PC-9 (cell line): ENCODE measurements at regions not wholly inside any gene's neighbourhood (a gene's known extent, or its start where the extent isn't known, plus 50 kb on each side); places are given as distances from the start of the nearest gene placed in this dataset.

Experiments used
- BruUV-seq: library from RNA; stranded (reverse); fragments of 400-500 nt; replicated peaks from 2 replicates; lab custom pipeline; 2021; lab: Mats Ljungman, UMichigan
- CTCF ChIA-PET: fragments of 300-600 bp; sonication (Branson Sonifier 250); formaldehyde crosslinking; loops from one replicate; lab custom pipeline; 2022; ENCODE audit warnings: antibody characterized with exemption; lab: Charles Lee
- POLR2A ChIA-PET: fragments of 300-600 bp; sonication (Branson Sonifier 250); formaldehyde crosslinking; loops from one replicate; lab custom pipeline; 2022; ENCODE audit warnings: antibody characterized with exemption; ENCODE audit not compliant: unreplicated experiment; lab: Charles Lee
- DNase-seq, 2 experiments: peaks; one replicate each; pipeline versions ENCODE4 v3.0.0 to v3.0.0-alpha.2; 2015 to 2022; ENCODE audit warnings: mixed read lengths in 1 of 2
- H2AFZ ChIP-seq: fragments of 200-600 bp; sonication (generic); 2 replicates; pipeline ENCODE4 v1.8.1; 2017; ENCODE audit warnings: antibody characterized with exemption
- H3F3A ChIP-seq: fragments of 200-600 bp; sonication (generic); 2 replicates; pipeline ENCODE4 v1.8.1; 2017; ENCODE audit warnings: antibody characterized with exemption, mild to moderate bottlenecking, low read depth; ENCODE audit not compliant: insufficient read depth
- H3K27ac ChIP-seq: fragments of 200-600 bp; sonication (generic); 2 replicates; pipeline ENCODE4 v1.6.1; 2016; ENCODE audit warnings: mixed run types
- H3K27me3 ChIP-seq: fragments of 200-600 bp; sonication (generic); 2 replicates; pipeline ENCODE4 v1.6.1; 2016; ENCODE audit warnings: low read depth, mixed run types; ENCODE audit not compliant: insufficient read depth
- H3K36me3 ChIP-seq: fragments of 200-600 bp; sonication (generic); 2 replicates; pipeline ENCODE4 v1.6.1; 2016; ENCODE audit warnings: low read depth, mixed run types
- H3K4me1 ChIP-seq: fragments of 200-600 bp; sonication (generic); replicated peaks from 2 replicates; pipeline ENCODE4 v1.6.1; 2016; ENCODE audit warnings: mixed run types; ENCODE audit not compliant: insufficient read depth
- H3K4me2 ChIP-seq: fragments of 200-600 bp; sonication (generic); 2 replicates; pipeline ENCODE4 v1.6.1; 2017; ENCODE audit warnings: mixed run types
- H3K4me3 ChIP-seq: fragments of 200-600 bp; sonication (generic); 2 replicates; pipeline ENCODE4 v1.6.1; 2016; ENCODE audit warnings: mixed run types
- H3K79me2 ChIP-seq: fragments of 200-600 bp; sonication (generic); 2 replicates; pipeline ENCODE4 v1.6.1; 2017; ENCODE audit warnings: low read depth, mixed run types
- H3K9me2 ChIP-seq: fragments of 200-600 bp; sonication (generic); 2 replicates; pipeline ENCODE4 v1.8.1; 2017; ENCODE audit warnings: mild to moderate bottlenecking; ENCODE audit not compliant: insufficient read depth
- H3K9me3 ChIP-seq: fragments of 200-600 bp; sonication (generic); 2 replicates; pipeline ENCODE4 v1.8.1; 2016; ENCODE audit warnings: low read depth; ENCODE audit not compliant: insufficient read depth
- H4K20me1 ChIP-seq: fragments of 200-600 bp; sonication (generic); 2 replicates; pipeline ENCODE4 v1.8.1; 2017; ENCODE audit not compliant: insufficient read depth
- EZH2 ChIP-seq: fragments of 200-600 bp; sonication (generic); IDR thresholded peaks from 2 replicates; pipeline ENCODE4 v1.8.0; 2017; ENCODE audit warnings: antibody characterized with exemption, low read depth
- intact Hi-C: fragments of 100-400 bp; cut with micrococcal nuclease; formaldehyde crosslinking; loops from one replicate; pipeline ENCODE4 v1.10.0; 2022; ENCODE audit not compliant: unreplicated experiment
- TF ChIP-seq, protein P1 (sequence below): fragments of 200-600 bp; sonication (generic); conservative IDR thresholded peaks from 2 replicates; pipeline ENCODE4 v1.6.1; 2017; ENCODE audit warnings: mixed run types, antibody characterized with exemption, mild to moderate bottlenecking, moderate library complexity

DNA sequence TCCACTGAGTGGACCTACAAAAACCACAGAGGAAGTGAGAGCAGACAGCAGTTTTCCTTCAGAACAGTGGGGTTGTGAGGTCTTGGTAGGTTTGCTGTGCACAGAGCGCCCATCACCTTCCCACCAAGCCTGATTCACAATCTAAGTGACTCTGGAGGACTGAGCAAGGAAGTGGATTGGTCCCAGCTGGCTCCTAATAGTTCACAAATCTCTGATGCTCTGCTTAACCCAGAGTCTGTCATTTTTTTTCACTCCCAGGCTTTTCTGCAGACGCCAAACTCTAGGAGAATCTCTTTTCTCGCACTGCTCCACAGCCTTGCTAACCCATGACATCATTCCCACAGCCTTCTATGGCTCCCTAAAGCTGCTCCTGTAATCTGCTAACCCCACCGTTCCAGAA is 280.4 kb downstream of the C1D start:
- Histone ChIP-seq H3K4me3 (no peak overlapping the region), H3K79me2 (no peaks in the 10 kb centered on the region), H3K36me3 (no peaks in the 10 kb centered on the region), H3K9me2 (no peaks in the 10 kb centered on the region), H2AFZ (no peak overlapping the region), H3F3A (no peaks in the 10 kb centered on the region), H4K20me1 (no peaks in the 10 kb centered on the region), H3K27ac (no peak overlapping the region), H3K4me1 (no peaks in the 10 kb centered on the region), H3K27me3 (peaks cover 20% of the 10 kb centered on the region; the same call in 1 of the 2 replicates), H3K9me3 (no peaks in the 10 kb centered on the region), H3K4me2 (no peak overlapping the region)
- no peak for DNase-seq
- BruUV-seq = no TSS peak
- ChIA-PET POLR2A (no interaction called here), CTCF (no interaction called here)
- no peak for TF ChIP-seq EZH2
- TF ChIP-seq, protein P1, sequence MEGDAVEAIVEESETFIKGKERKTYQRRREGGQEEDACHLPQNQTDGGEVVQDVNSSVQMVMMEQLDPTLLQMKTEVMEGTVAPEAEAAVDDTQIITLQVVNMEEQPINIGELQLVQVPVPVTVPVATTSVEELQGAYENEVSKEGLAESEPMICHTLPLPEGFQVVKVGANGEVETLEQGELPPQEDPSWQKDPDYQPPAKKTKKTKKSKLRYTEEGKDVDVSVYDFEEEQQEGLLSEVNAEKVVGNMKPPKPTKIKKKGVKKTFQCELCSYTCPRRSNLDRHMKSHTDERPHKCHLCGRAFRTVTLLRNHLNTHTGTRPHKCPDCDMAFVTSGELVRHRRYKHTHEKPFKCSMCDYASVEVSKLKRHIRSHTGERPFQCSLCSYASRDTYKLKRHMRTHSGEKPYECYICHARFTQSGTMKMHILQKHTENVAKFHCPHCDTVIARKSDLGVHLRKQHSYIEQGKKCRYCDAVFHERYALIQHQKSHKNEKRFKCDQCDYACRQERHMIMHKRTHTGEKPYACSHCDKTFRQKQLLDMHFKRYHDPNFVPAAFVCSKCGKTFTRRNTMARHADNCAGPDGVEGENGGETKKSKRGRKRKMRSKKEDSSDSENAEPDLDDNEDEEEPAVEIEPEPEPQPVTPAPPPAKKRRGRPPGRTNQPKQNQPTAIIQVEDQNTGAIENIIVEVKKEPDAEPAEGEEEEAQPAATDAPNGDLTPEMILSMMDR = no peak
- intact Hi-C loops = no loop called here

DNA sequence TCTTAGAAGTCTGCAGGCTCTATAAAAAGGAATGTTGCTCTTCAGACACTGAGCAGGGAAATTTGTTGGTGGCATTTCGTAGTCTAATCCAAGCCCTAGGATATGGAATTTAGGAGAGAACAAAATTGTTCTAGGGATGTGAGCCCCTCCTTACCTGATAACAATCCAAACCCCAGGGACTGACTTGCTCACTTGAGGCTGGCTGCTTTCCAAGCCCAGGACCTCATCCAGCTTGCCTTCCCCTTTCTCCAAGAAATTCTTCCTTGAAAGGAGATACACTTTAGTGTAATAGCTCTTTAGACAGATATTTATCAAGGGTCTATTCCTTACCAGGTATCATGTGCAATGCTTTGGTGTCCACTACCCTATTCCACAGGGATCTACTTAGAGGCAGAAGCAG is 279.8 kb downstream of the C1D start:
- no peak overlapping the region for H3K4me3 ChIP-seq
- TF ChIP-seq, protein P1 = no peak
- TF ChIP-seq EZH2 = no peak
- no peaks in the 10 kb centered on the region for H3K79me2 ChIP-seq
- no peaks in the 10 kb centered on the region for H3K9me2 ChIP-seq
- ChIA-PET CTCF (no interaction called here), POLR2A (no interaction called here)
- no peaks in the 10 kb centered on the region for H4K20me1 ChIP-seq
- H3K36me3 ChIP-seq = no peaks in the 10 kb centered on the region
- no TSS peak for BruUV-seq
- peaks cover 15% of the 10 kb centered on the region; the same call in 1 of the 2 replicates for H3K27me3 ChIP-seq
- no peak for DNase-seq
- no peaks in the 10 kb centered on the region for H3K4me1 ChIP-seq
- H3K27ac ChIP-seq = no peak overlapping the region
- no peaks in the 10 kb centered on the region for H3K9me3 ChIP-seq
- H3K4me2 ChIP-seq = no peak overlapping the region
- no peaks in the 10 kb centered on the region for H3F3A ChIP-seq
- intact Hi-C loops = no loop called here
- no peak overlapping the region for H2AFZ ChIP-seq

DNA sequence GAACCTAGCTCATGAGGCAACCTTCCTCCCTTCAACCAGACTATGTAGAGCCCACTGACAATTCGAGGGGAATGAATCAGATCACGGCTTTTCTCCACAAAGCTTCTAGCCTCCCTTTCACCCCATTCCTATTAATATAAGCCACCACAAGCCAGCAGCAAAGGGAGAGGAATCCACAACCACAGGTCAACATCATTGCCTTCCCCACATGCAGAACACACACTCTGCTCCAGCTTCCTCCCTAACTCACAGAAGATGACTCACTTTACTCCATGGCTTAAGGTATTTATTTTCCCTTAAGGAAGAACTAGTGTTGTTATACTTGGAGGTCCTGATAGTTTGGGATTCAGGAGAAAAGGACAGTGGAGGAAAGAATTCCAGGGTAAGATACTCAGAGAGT is 272.2 kb downstream of the C1D start:
- BruUV-seq = no TSS peak
- DNase-seq = no peak
- Histone ChIP-seq H3K9me2 (no peaks in the 10 kb centered on the region), H2AFZ (no peak overlapping the region), H3F3A (no peaks in the 10 kb centered on the region), H3K4me3 (no peak overlapping the region), H3K27me3 (no peaks in the 10 kb centered on the region), H3K9me3 (no peaks in the 10 kb centered on the region), H3K4me1 (no peaks in the 10 kb centered on the region), H3K36me3 (no peaks in the 10 kb centered on the region), H4K20me1 (no peaks in the 10 kb centered on the region), H3K27ac (no peak overlapping the region), H3K79me2 (no peaks in the 10 kb centered on the region), H3K4me2 (no peak overlapping the region)
- ChIA-PET CTCF (no interaction called here), POLR2A (no interaction called here)
- no peak for TF ChIP-seq EZH2
- TF ChIP-seq, protein P1 = no peak
- intact Hi-C loops = no loop called here
